ENCODE measurements at regions not wholly inside any gene's neighbourhood (a gene's known extent, or its start where the extent isn't known, plus 50 kb on each side); places are given as distances from the start of the nearest gene placed in this dataset.

- TF ChIP-seq CTCF (IDR thresholded peaks at IDR 0.05) (no peak), POLR2A (IDR thresholded peaks at IDR 0.05) (no peak)
Observed at GRCh38 chr17:73724990-73725389, 80.7 kb upstream of the SDK2 start.
